ENCODE measurements at regions not wholly inside any gene's neighbourhood (a gene's known extent, or its start where the extent isn't known, plus 50 kb on each side); places are given as distances from the start of the nearest gene placed in this dataset.

- no peak for DNase-seq (ENCODE audit: low spot score)
- H3K36me3 Mint-ChIP-seq, result no peaks in the 10 kb centered on the region
- ChIA-PET POLR2A (no interaction called here), CTCF (interaction anchor here (1.8 kb wide), 1 partner anchor 28 kb away, joined by 6 read pairs; no protein-coding TSS in a partner anchor)
- H3K4me3 Mint-ChIP-seq, result no peak overlapping the region
- no peak for ATAC-seq
- H3K27me3 Mint-ChIP-seq (ENCODE audit: low read depth), result no peaks in the 10 kb centered on the region
- TF ChIP-seq ZNF263 (CRISPR knock-in tag; IDR thresholded peaks at IDR 0.05; ENCODE audit: low read depth) (no peak), FOXJ3 (CRISPR knock-in tag; IDR thresholded peaks at IDR 0.05; ENCODE audit: borderline replicate concordance) (no peak), OVOL2 (CRISPR knock-in tag; IDR thresholded peaks at IDR 0.05; ENCODE audit: borderline replicate concordance) (no peak), HMGXB4 (CRISPR knock-in tag; IDR thresholded peaks at IDR 0.05) (no peak), ERG (CRISPR knock-in tag; IDR thresholded peaks at IDR 0.05) (no peak), STAT6 (CRISPR knock-in tag; conservative IDR thresholded peaks at IDR 0.05; ENCODE audit: low read depth) (no peak), NFE2L1 (CRISPR knock-in tag; IDR thresholded peaks at IDR 0.05) (no peak), ZNF396 (CRISPR knock-in tag; IDR thresholded peaks at IDR 0.05; ENCODE audit: borderline replicate concordance) (no peak), FOXP4 (CRISPR knock-in tag; IDR thresholded peaks at IDR 0.05) (no peak), ZNF232 (CRISPR knock-in tag; IDR thresholded peaks at IDR 0.05) (no peak), RORB (CRISPR knock-in tag; IDR thresholded peaks at IDR 0.05) (no peak), ZNF219 (CRISPR knock-in tag; IDR thresholded peaks at IDR 0.05; ENCODE audit: borderline replicate concordance) (no peak), ZNF423 (CRISPR knock-in tag; IDR thresholded peaks at IDR 0.05) (no peak), ATF3 (CRISPR knock-in tag; conservative IDR thresholded peaks at IDR 0.05) (no peak), IRF2 (CRISPR knock-in tag; IDR thresholded peaks at IDR 0.05; ENCODE audit: borderline replicate concordance, low read depth) (no peak), ATF1 (CRISPR knock-in tag; IDR thresholded peaks at IDR 0.05) (no peak), ZNF281 (CRISPR knock-in tag; IDR thresholded peaks at IDR 0.05) (no peak), FOXP1 (CRISPR knock-in tag; IDR thresholded peaks at IDR 0.05; ENCODE audit: borderline replicate concordance) (no peak), EMX1 (CRISPR knock-in tag; IDR thresholded peaks at IDR 0.05) (no peak)
- no peaks in the 10 kb centered on the region for H3K4me1 Mint-ChIP-seq
- H3K9me3 Mint-ChIP-seq, result peaks cover 8% of the 10 kb centered on the region
- H3K27ac Mint-ChIP-seq, result no peak overlapping the region
Observed at GRCh38 chr5:7955476-7955875, 86.5 kb downstream of the MTRR start.
